ENCODE measurements at regions not wholly inside any gene's neighbourhood (a gene's known extent, or its start where the extent isn't known, plus 50 kb on each side); places are given as distances from the start of the nearest gene placed in this dataset.
"Not testable (repeated sequence)": the region's sequence is repeated elsewhere in the genome, so short reads cannot be mapped to it uniquely, and the experiment has no call there.

- 81 to 86% methylated on average over 2 of the region's 2 CpGs for WGBS, 2 donors
- Histone ChIP-seq H3K27ac (ENCODE audit: low read depth in 1 of 2, low read length in 1 of 2) (no peak overlapping the region), H3K36me3 (ENCODE audit: control insufficient read depth in 4 of 4, insufficient read depth in 4 of 4, low read length in 4 of 4) (no peaks in the 10 kb centered on the region), H3K27me3 (ENCODE audit: control insufficient read depth in 3 of 3, insufficient read depth in 3 of 3, low read length in 2 of 3) (no peaks in the 10 kb centered on the region), H3K4me3 (no peak overlapping the region), H3K9ac (ENCODE audit: insufficient read depth in 1 of 2, low read length in 2 of 2) (no peak overlapping the region), H3K4me1 (ENCODE audit: control insufficient read depth in 5 of 5, insufficient read depth in 5 of 5, low read length in 5 of 5) (no peaks in the 10 kb centered on the region), H3K9me3 (ENCODE audit: control insufficient read depth in 4 of 4, insufficient read depth in 3 of 4, low read length in 3 of 4) (no peaks in the 10 kb centered on the region)
- no peak for TF ChIP-seq CTCF (IDR thresholded peaks at IDR 0.05; ENCODE audit: control extremely low read depth, extremely low read depth)
- no peak for DNase-seq
- ATAC-seq (ENCODE audit: insufficient read depth, low FRiP score), result no peak
Observed at GRCh38 chr1:189637041-189637440, 840.6 kb downstream of the BRINP3 start.

DNA sequence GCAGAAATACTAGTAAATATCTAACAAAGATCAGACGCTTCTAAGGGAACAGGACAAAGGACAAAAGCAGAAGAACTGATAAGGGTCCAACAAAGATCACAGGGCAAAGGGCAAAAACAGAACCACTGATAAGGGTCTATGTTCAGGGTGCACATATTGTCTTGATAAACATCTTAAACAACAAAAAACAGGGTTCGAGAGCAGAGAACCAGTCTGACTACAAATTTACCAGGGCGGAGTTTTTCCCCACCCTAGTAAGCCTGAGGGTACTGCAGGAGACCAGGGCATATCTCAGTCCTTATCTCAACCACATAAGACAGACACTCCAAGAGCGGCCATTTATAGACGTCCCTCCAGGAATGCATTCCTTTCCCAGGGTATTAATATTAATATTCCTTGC lies 833.5 kb downstream of the BRINP3 start:
- 78 to 84% methylated on average over 5 of the region's 5 CpGs for WGBS, 2 donors
- not testable (repeated sequence) for H3K4me1 ChIP-seq (ENCODE audit: control insufficient read depth in 5 of 5, insufficient read depth in 5 of 5, low read length in 5 of 5); H3K9ac ChIP-seq (ENCODE audit: insufficient read depth in 1 of 2, low read length in 2 of 2); H3K4me3 ChIP-seq; DNase-seq; H3K36me3 ChIP-seq (ENCODE audit: control insufficient read depth in 4 of 4, insufficient read depth in 4 of 4, low read length in 4 of 4); H3K27ac ChIP-seq (ENCODE audit: low read depth in 1 of 2, low read length in 1 of 2); ATAC-seq (ENCODE audit: insufficient read depth, low FRiP score); H3K27me3 ChIP-seq (ENCODE audit: control insufficient read depth in 3 of 3, insufficient read depth in 3 of 3, low read length in 2 of 3); H3K9me3 ChIP-seq (ENCODE audit: control insufficient read depth in 4 of 4, insufficient read depth in 3 of 4, low read length in 3 of 4)

GRCh38 chr1:189644970-189645369 lies 832.7 kb downstream of the BRINP3 start:
- H3K36me3 ChIP-seq (ENCODE audit: control insufficient read depth in 4 of 4, insufficient read depth in 4 of 4, low read length in 4 of 4), result no peaks in the 10 kb centered on the region
- no peaks in the 10 kb centered on the region for H3K4me1 ChIP-seq (ENCODE audit: control insufficient read depth in 5 of 5, insufficient read depth in 5 of 5, low read length in 5 of 5)
- ATAC-seq (ENCODE audit: insufficient read depth, low FRiP score) (no peak), DNase-seq (no peak)
- H3K27ac ChIP-seq (ENCODE audit: low read depth in 1 of 2, low read length in 1 of 2), result no peak overlapping the region
- H3K4me3 ChIP-seq, result no peak overlapping the region
- H3K9me3 ChIP-seq (ENCODE audit: control insufficient read depth in 4 of 4, insufficient read depth in 3 of 4, low read length in 3 of 4), result no peaks in the 10 kb centered on the region
- TF ChIP-seq CTCF (IDR thresholded peaks at IDR 0.05; ENCODE audit: control extremely low read depth, extremely low read depth), result no peak
- 97% methylated on average over 4 of the region's 4 CpGs for WGBS, 2 donors
- no peak overlapping the region for H3K9ac ChIP-seq (ENCODE audit: insufficient read depth in 1 of 2, low read length in 2 of 2)
- no peaks in the 10 kb centered on the region for H3K27me3 ChIP-seq (ENCODE audit: control insufficient read depth in 3 of 3, insufficient read depth in 3 of 3, low read length in 2 of 3)

DNA sequence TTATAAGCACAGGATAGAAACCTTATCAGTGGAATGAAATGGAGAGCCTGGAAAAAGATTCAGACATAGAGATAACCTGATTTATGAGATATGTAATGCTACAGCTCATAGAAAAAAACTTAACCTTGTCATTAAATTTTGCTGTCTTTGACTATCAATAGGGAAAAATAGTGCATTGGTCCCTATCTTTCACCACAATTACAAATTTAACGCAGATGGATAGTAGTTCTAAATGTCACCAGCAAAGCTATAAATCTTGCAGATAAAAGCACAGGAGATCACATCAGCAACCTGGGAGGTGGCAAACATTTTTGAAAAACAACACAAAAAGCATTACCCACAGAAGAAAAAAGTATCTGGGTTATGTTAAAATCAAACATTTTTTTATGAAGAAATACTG lies 831.6 kb downstream of the BRINP3 start:
- DNase-seq, result no peak
- Histone ChIP-seq H3K27me3 (ENCODE audit: control insufficient read depth in 3 of 3, insufficient read depth in 3 of 3, low read length in 2 of 3) (no peaks in the 10 kb centered on the region), H3K27ac (ENCODE audit: low read depth in 1 of 2, low read length in 1 of 2) (no peak overlapping the region), H3K4me1 (ENCODE audit: control insufficient read depth in 5 of 5, insufficient read depth in 5 of 5, low read length in 5 of 5) (no peaks in the 10 kb centered on the region), H3K9me3 (ENCODE audit: control insufficient read depth in 4 of 4, insufficient read depth in 3 of 4, low read length in 3 of 4) (no peaks in the 10 kb centered on the region), H3K4me3 (no peak overlapping the region), H3K36me3 (ENCODE audit: control insufficient read depth in 4 of 4, insufficient read depth in 4 of 4, low read length in 4 of 4) (no peaks in the 10 kb centered on the region), H3K9ac (ENCODE audit: insufficient read depth in 1 of 2, low read length in 2 of 2) (no peak overlapping the region)
- TF ChIP-seq CTCF (IDR thresholded peaks at IDR 0.05; ENCODE audit: control extremely low read depth, extremely low read depth), result no peak
- ATAC-seq (ENCODE audit: insufficient read depth, low FRiP score), result no peak
- 94 to 96% methylated on average over 1 of the region's 1 CpG for WGBS, 2 donors
